ENCODE measurements at regions not wholly inside any gene's neighbourhood (a gene's known extent, or its start where the extent isn't known, plus 50 kb on each side); places are given as distances from the start of the nearest gene placed in this dataset.

DNA sequence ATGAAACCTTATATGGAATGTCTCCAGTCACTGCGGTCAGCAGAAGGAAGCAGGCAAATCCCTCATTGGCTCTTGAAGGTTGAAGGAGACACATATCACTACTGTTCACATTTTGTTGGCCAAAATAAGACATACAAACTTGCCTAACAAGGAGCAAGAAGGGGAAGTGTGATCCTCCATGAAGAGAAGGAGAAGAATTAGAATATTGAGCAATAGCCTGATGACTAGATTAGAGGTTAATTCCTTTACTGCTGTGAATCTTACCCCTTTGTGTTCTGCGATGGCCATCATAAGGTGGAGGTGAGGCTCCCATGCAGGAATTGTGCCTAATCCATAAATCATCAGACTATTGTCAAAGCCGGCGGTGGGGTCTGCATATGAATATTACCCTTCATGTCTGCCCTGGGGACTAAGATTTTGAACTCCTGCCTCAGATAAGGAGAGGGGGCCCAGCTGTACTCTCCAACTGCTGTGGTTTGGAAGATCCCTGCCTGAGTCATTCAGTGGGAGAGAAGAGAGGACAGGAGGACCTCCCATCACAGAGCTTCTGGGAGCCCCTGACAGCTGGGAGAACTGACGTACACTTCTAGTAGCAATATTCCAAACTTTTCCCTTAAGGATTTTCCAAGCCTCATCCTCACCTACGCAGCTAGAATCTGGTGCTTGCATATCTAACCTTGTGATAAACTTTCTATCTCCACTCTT is 398.5 kb downstream of the REEP3 start:
- Histone ChIP-seq H3K9me3 (no peaks in the 10 kb centered on the region), H3K4me3 (no peak overlapping the region), H3K4me1 (no peaks in the 10 kb centered on the region), H3K27me3 (no peaks in the 10 kb centered on the region), H3K27ac (no peak overlapping the region), H3K36me3 (no peaks in the 10 kb centered on the region)
- DNase-seq (ENCODE audit: low spot score), result no peak
- TF ChIP-seq, protein P1, sequence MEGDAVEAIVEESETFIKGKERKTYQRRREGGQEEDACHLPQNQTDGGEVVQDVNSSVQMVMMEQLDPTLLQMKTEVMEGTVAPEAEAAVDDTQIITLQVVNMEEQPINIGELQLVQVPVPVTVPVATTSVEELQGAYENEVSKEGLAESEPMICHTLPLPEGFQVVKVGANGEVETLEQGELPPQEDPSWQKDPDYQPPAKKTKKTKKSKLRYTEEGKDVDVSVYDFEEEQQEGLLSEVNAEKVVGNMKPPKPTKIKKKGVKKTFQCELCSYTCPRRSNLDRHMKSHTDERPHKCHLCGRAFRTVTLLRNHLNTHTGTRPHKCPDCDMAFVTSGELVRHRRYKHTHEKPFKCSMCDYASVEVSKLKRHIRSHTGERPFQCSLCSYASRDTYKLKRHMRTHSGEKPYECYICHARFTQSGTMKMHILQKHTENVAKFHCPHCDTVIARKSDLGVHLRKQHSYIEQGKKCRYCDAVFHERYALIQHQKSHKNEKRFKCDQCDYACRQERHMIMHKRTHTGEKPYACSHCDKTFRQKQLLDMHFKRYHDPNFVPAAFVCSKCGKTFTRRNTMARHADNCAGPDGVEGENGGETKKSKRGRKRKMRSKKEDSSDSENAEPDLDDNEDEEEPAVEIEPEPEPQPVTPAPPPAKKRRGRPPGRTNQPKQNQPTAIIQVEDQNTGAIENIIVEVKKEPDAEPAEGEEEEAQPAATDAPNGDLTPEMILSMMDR (IDR thresholded peaks at IDR 0.05), result no peak

DNA sequence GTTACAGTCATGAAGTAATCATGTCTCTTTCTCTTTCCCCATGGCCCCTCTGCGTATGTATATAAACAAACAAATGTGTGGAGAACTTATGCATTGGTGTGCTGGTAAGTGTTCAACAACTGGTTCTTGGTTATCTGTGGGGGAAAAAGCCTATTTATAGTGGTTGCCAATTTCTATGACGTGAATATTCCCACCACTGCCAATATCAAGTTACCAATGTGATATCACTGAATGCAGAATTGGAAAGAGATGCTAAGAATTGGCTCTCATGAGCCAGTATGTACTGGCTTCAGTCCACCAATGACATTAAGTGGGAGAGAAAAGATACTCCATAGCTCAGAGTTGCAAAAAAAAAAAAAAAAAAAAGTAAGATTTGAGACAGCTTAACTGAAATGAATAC is 399.7 kb downstream of the REEP3 start:
- no peak for DNase-seq (ENCODE audit: low spot score)
- TF ChIP-seq, protein P1 (IDR thresholded peaks at IDR 0.05), result no peak
- Histone ChIP-seq H3K36me3 (no peaks in the 10 kb centered on the region), H3K4me1 (no peaks in the 10 kb centered on the region), H3K27me3 (no peaks in the 10 kb centered on the region), H3K9me3 (no peaks in the 10 kb centered on the region), H3K27ac (no peak overlapping the region), H3K4me3 (no peak overlapping the region)

DNA sequence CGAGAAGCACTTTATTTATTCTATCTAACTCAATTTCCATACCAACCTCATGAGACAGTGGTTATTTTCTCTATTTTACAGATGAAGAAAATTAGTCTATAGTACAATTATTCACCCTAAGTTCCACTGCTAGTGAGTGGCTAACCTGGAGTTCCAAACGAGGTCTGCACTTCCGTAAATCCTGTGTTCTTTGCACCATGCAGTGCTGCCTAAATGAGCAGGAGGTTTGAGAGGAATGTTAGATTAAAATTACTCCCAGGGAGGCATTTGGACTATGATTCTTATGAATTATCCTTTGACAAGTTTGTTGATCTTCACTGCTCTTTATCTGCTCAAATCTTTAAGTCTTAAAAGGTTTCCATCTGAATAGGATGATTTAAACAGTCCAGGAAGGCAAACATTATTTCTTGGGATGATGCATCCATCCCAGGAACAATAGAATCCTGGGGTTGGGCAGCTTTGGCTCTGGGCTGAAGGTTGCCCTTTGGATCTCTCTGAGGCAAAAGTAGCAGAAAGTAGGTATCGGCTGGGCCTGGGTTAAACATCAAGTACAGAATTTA is 400.8 kb downstream of the REEP3 start:
- no peaks in the 10 kb centered on the region for H3K27me3 ChIP-seq
- no peaks in the 10 kb centered on the region for H3K4me1 ChIP-seq
- H3K27ac ChIP-seq, result no peak overlapping the region
- no peaks in the 10 kb centered on the region for H3K36me3 ChIP-seq
- H3K9me3 ChIP-seq, result no peaks in the 10 kb centered on the region
- TF ChIP-seq, protein P1 (IDR thresholded peaks at IDR 0.05), result no peak
- H3K4me3 ChIP-seq, result no peak overlapping the region
- no peak for DNase-seq (ENCODE audit: low spot score)

DNA sequence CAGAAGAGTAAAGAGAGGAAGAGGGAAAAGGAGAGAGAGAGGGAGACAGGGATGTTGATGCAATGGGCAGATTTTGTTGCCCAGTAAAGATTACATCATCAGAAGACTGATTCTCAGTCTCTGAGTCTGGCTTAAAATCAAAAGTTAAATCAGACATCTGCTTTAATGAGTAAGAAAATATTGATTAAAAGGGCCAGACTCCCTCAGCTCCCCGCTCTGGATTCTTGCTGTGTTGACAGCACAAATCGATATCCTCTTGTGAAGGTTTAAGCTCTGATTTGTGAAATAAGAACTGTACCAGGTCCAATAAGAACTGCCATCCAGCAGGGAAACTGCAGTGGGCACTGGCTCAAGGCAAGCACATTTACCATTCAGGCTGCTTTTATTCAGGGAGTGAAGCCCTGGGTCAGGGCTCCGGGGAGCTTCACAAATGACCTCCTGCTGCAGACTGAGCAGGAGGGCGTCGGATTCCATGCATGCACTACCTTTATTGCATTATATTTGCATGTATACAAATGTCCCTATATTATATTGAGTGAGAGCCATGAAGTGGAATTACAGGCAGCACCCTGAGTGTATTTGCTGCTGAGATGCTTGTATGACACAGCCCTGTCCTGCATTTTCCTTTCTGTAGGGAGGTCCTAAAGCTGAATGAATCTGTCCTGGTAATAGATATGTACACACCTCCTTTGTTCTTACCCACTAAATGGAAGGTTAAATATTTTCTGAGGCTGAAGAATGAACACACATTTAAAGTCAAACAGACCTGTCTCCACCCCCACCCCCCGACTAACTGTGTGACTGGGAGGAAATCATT is 401.5 kb downstream of the REEP3 start:
- no peaks in the 10 kb centered on the region for H3K4me1 ChIP-seq
- H3K4me3 ChIP-seq, result no peak overlapping the region
- H3K36me3 ChIP-seq, result no peaks in the 10 kb centered on the region
- TF ChIP-seq, protein P1 (IDR thresholded peaks at IDR 0.05), result no peak
- DNase-seq (ENCODE audit: low spot score), result no peak
- no peak overlapping the region for H3K27ac ChIP-seq
- no peaks in the 10 kb centered on the region for H3K27me3 ChIP-seq
- no peaks in the 10 kb centered on the region for H3K9me3 ChIP-seq

DNA sequence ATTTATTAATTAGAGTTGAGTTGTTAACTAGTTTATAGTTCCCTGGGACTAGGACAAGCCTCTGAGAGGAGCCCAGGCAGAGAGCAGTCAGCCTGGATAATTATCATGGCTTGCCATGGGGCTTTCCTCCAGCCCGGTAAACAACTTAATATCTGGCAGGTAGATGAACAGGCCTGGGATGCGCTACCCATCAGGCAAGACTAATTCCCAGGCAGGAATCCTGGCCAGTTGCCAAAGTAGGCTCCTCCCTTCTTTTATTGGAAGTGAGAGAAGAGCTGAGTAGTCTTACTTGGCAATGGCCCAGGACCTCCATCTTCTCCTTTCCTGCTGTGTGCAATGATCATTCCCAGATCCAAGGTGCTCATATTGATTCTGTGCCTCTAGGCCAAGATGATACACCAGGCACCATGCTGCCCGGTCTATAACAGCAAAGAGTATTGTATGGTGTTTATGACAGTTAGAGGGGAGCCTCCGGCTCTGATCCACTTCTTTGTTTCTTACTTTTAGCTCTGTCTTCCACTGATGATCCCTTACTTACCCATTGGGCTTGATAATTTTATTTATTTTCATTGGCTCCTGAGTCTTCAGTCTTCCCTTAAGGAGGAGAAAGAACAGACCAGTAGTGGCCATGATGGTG is 408.7 kb downstream of the REEP3 start:
- Histone ChIP-seq H3K4me3 (no peak overlapping the region), H3K27me3 (no peaks in the 10 kb centered on the region), H3K36me3 (no peaks in the 10 kb centered on the region), H3K9me3 (no peaks in the 10 kb centered on the region), H3K4me1 (no peaks in the 10 kb centered on the region), H3K27ac (no peak overlapping the region)
- TF ChIP-seq, protein P1 (IDR thresholded peaks at IDR 0.05), result no peak
- no peak for DNase-seq (ENCODE audit: low spot score)
